Tibial nerve (tissue), 4 donors: ENCODE measurements at regions not wholly inside any gene's neighbourhood (a gene's known extent, or its start where the extent isn't known, plus 50 kb on each side); places are given as distances from the start of the nearest gene placed in this dataset.

Experiments
- CTCF ChIP-seq, 5 experiments: fragments of 200-600 bp in 3 of 5; fragments of 450-650 bp in 2 of 5; sonication (generic) in 3 of 5; IDR thresholded peaks; one replicate each; pipeline ENCODE4 v1.5.1; 2016 to 2019; ENCODE audit warnings: antibody characterized with exemption in 5 of 5, mild to moderate bottlenecking in 3 of 5, moderate library complexity in 2 of 5
- EP300 ChIP-seq, 2 donors: sonication (generic); formaldehyde crosslinking; IDR thresholded peaks; one replicate each; pipeline ENCODE4 v1.6.1; 2017; ENCODE audit warnings: antibody characterized with exemption in 2 of 2, mild to moderate bottlenecking in 1 of 2
- POLR2A ChIP-seq, 2 donors: fragments of 450-650 bp; IDR thresholded peaks; one replicate each; pipeline ENCODE4 v1.6.1; 2017; ENCODE audit warnings: antibody characterized with exemption in 2 of 2, mild to moderate bottlenecking in 2 of 2, moderate library complexity in 2 of 2

GRCh38 chr9:21674894-21675293, 127.5 kb upstream of the MTAP start:
- TF ChIP-seq CTCF (IDR thresholded peaks at IDR 0.05) (no peak), POLR2A (IDR thresholded peaks at IDR 0.05) (no peak), EP300 (IDR thresholded peaks at IDR 0.05) (no peak)
